ENCODE measurements at regions not wholly inside any gene's neighbourhood (a gene's known extent, or its start where the extent isn't known, plus 50 kb on each side); places are given as distances from the start of the nearest gene placed in this dataset.

GRCh38 chr4:181234951-181235680 is 1008.1 kb upstream of the TENM3 start:
- Histone ChIP-seq H3K4ac (ENCODE audit: low read depth in 1 of 2, low read length in 2 of 2) (no peak overlapping the region), H2BK5ac (ENCODE audit: low read depth, low read length, poor library complexity, severe bottlenecking) (no peak overlapping the region), H3K4me3 (ENCODE audit: insufficient read depth in 1 of 2, low read depth in 1 of 2, low read length in 2 of 2) (no peak overlapping the region), H3K14ac (ENCODE audit: low read length in 2 of 2) (no peak overlapping the region), H2AK5ac (ENCODE audit: low read length, severe bottlenecking) (no peak overlapping the region), H3K4me2 (ENCODE audit: low read length, poor library complexity, severe bottlenecking) (no peak overlapping the region), H3K18ac (ENCODE audit: low read depth in 1 of 2, low read length in 2 of 2) (no peak overlapping the region), H3K23ac (ENCODE audit: low read length in 2 of 2) (no peak overlapping the region), H2BK15ac (ENCODE audit: low read depth, poor library complexity, severe bottlenecking) (no peak overlapping the region), H3K9ac (ENCODE audit: low read length) (no peak overlapping the region), H2AFZ (ENCODE audit: low read depth, low read length) (no peak overlapping the region), H3K36me3 (ENCODE audit: control insufficient read depth in 1 of 2, insufficient read depth in 2 of 2, low read depth in 1 of 2, low read length in 2 of 2) (no peaks in the 10 kb centered on the region), H4K8ac (ENCODE audit: low read length) (no peak overlapping the region), H3K4me1 (ENCODE audit: control insufficient read depth, insufficient read depth, low read depth, low read length) (no peaks in the 10 kb centered on the region), H3K27me3 (ENCODE audit: control insufficient read depth in 1 of 2, insufficient read depth in 1 of 2, low read length in 2 of 2) (no peaks in the 10 kb centered on the region), H2BK12ac (ENCODE audit: low read length in 2 of 2) (no peak overlapping the region), H2BK120ac (ENCODE audit: low read depth, low read length) (no peak overlapping the region), H3K79me1 (replicated peaks; ENCODE audit: low read length, poor library complexity, severe bottlenecking) (no peaks in the 10 kb centered on the region), H3K9me3 (ENCODE audit: control insufficient read depth, low read length) (no peaks in the 10 kb centered on the region), H3K27ac (ENCODE audit: low read length, poor library complexity, severe bottlenecking) (no peak overlapping the region), H4K91ac (ENCODE audit: low read length) (no peak overlapping the region)
- WGBS, result 90% methylated on average over 12 of the region's 13 CpGs
- DNase-seq, result no peak

- WGBS, result 86% methylated on average over 6 of the region's 6 CpGs
Observed at GRCh38 chr4:181245326-181245725, 997.9 kb upstream of the TENM3 start.

GRCh38 chr4:181249031-181249430 is 994.2 kb upstream of the TENM3 start:
- Histone ChIP-seq H3K79me1 (replicated peaks; ENCODE audit: low read length, poor library complexity, severe bottlenecking) (no peaks in the 10 kb centered on the region), H3K18ac (ENCODE audit: low read depth in 1 of 2, low read length in 2 of 2) (no peak overlapping the region), H2BK12ac (ENCODE audit: low read length in 2 of 2) (no peak overlapping the region), H2BK120ac (ENCODE audit: low read depth, low read length) (no peak overlapping the region), H3K9ac (ENCODE audit: low read length) (no peak overlapping the region), H3K4ac (ENCODE audit: low read depth in 1 of 2, low read length in 2 of 2) (no peak overlapping the region), H3K27ac (ENCODE audit: low read length, poor library complexity, severe bottlenecking) (no peak overlapping the region), H3K14ac (ENCODE audit: low read length in 2 of 2) (no peak overlapping the region), H3K36me3 (ENCODE audit: control insufficient read depth in 1 of 2, insufficient read depth in 2 of 2, low read depth in 1 of 2, low read length in 2 of 2) (no peaks in the 10 kb centered on the region), H3K27me3 (ENCODE audit: control insufficient read depth in 1 of 2, insufficient read depth in 1 of 2, low read length in 2 of 2) (peaks cover 0 to 3% of the 10 kb centered on the region in 2 experiments), H3K4me3 (ENCODE audit: insufficient read depth in 1 of 2, low read depth in 1 of 2, low read length in 2 of 2) (no peak overlapping the region), H2BK5ac (ENCODE audit: low read depth, low read length, poor library complexity, severe bottlenecking) (no peak overlapping the region), H4K91ac (ENCODE audit: low read length) (no peak overlapping the region), H2AFZ (ENCODE audit: low read depth, low read length) (no peak overlapping the region), H3K23ac (ENCODE audit: low read length in 2 of 2) (no peak overlapping the region), H3K9me3 (ENCODE audit: control insufficient read depth, low read length) (peaks cover 5% of the 10 kb centered on the region), H2AK5ac (ENCODE audit: low read length, severe bottlenecking) (no peak overlapping the region), H2BK15ac (ENCODE audit: low read depth, poor library complexity, severe bottlenecking) (no peak overlapping the region), H3K4me2 (ENCODE audit: low read length, poor library complexity, severe bottlenecking) (no peak overlapping the region), H4K8ac (ENCODE audit: low read length) (no peak overlapping the region), H3K4me1 (ENCODE audit: control insufficient read depth, insufficient read depth, low read depth, low read length) (no peaks in the 10 kb centered on the region)
- WGBS, result 71% methylated on average over 2 of the region's 4 CpGs
- no peak for DNase-seq

More at GRCh38 chr4:181245326-181245725, 997.9 kb upstream of the TENM3 start:
- Histone ChIP-seq H2AK5ac (ENCODE audit: low read length, severe bottlenecking) (no peak overlapping the region), H3K27me3 (ENCODE audit: control insufficient read depth in 1 of 2, insufficient read depth in 1 of 2, low read length in 2 of 2) (peaks cover 0 to 3% of the 10 kb centered on the region in 2 experiments), H2BK120ac (ENCODE audit: low read depth, low read length) (no peak overlapping the region), H2BK15ac (ENCODE audit: low read depth, poor library complexity, severe bottlenecking) (no peak overlapping the region), H3K4ac (ENCODE audit: low read depth in 1 of 2, low read length in 2 of 2) (no peak overlapping the region), H3K18ac (ENCODE audit: low read depth in 1 of 2, low read length in 2 of 2) (no peak overlapping the region), H3K4me1 (ENCODE audit: control insufficient read depth, insufficient read depth, low read depth, low read length) (no peaks in the 10 kb centered on the region), H4K8ac (ENCODE audit: low read length) (no peak overlapping the region), H4K91ac (ENCODE audit: low read length) (no peak overlapping the region), H3K14ac (ENCODE audit: low read length in 2 of 2) (no peak overlapping the region), H3K23ac (ENCODE audit: low read length in 2 of 2) (no peak overlapping the region), H3K4me3 (ENCODE audit: insufficient read depth in 1 of 2, low read depth in 1 of 2, low read length in 2 of 2) (no peak overlapping the region), H3K4me2 (ENCODE audit: low read length, poor library complexity, severe bottlenecking) (no peak overlapping the region), H3K9ac (ENCODE audit: low read length) (no peak overlapping the region), H2BK5ac (ENCODE audit: low read depth, low read length, poor library complexity, severe bottlenecking) (no peak overlapping the region), H3K36me3 (ENCODE audit: control insufficient read depth in 1 of 2, insufficient read depth in 2 of 2, low read depth in 1 of 2, low read length in 2 of 2) (no peaks in the 10 kb centered on the region), H3K9me3 (ENCODE audit: control insufficient read depth, low read length) (no peaks in the 10 kb centered on the region), H3K79me1 (replicated peaks; ENCODE audit: low read length, poor library complexity, severe bottlenecking) (no peaks in the 10 kb centered on the region), H3K27ac (ENCODE audit: low read length, poor library complexity, severe bottlenecking) (no peak overlapping the region), H2BK12ac (ENCODE audit: low read length in 2 of 2) (no peak overlapping the region), H2AFZ (ENCODE audit: low read depth, low read length) (no peak overlapping the region)
- no peak for DNase-seq

GRCh38 chr4:181254771-181255170 is 988.4 kb upstream of the TENM3 start:
- H3K4me2 ChIP-seq (ENCODE audit: low read length, poor library complexity, severe bottlenecking), result no peak overlapping the region
- no peak overlapping the region for H2AK5ac ChIP-seq (ENCODE audit: low read length, severe bottlenecking)
- H3K79me1 ChIP-seq (replicated peaks; ENCODE audit: low read length, poor library complexity, severe bottlenecking), result no peaks in the 10 kb centered on the region
- H3K23ac ChIP-seq (ENCODE audit: low read length in 2 of 2), result no peak overlapping the region
- no peak overlapping the region for H2BK5ac ChIP-seq (ENCODE audit: low read depth, low read length, poor library complexity, severe bottlenecking)
- no peak overlapping the region for H3K9ac ChIP-seq (ENCODE audit: low read length)
- no peak overlapping the region for H3K4me3 ChIP-seq (ENCODE audit: insufficient read depth in 1 of 2, low read depth in 1 of 2, low read length in 2 of 2)
- no peak overlapping the region for H4K91ac ChIP-seq (ENCODE audit: low read length)
- no peak overlapping the region for H2BK12ac ChIP-seq (ENCODE audit: low read length in 2 of 2)
- H3K4me1 ChIP-seq (ENCODE audit: control insufficient read depth, insufficient read depth, low read depth, low read length), result no peaks in the 10 kb centered on the region
- H3K14ac ChIP-seq (ENCODE audit: low read length in 2 of 2), result no peak overlapping the region
- H3K9me3 ChIP-seq (ENCODE audit: control insufficient read depth, low read length), result peaks cover 5% of the 10 kb centered on the region
- H3K18ac ChIP-seq (ENCODE audit: low read depth in 1 of 2, low read length in 2 of 2), result no peak overlapping the region
- no peak overlapping the region for H3K27ac ChIP-seq (ENCODE audit: low read length, poor library complexity, severe bottlenecking)
- no peak overlapping the region for H2BK120ac ChIP-seq (ENCODE audit: low read depth, low read length)
- H3K4ac ChIP-seq (ENCODE audit: low read depth in 1 of 2, low read length in 2 of 2), result no peak overlapping the region
- no peaks in the 10 kb centered on the region for H3K36me3 ChIP-seq (ENCODE audit: control insufficient read depth in 1 of 2, insufficient read depth in 2 of 2, low read depth in 1 of 2, low read length in 2 of 2)
- H2AFZ ChIP-seq (ENCODE audit: low read depth, low read length), result no peak overlapping the region
- peaks cover 0 to under 1% of the 10 kb centered on the region in 2 experiments for H3K27me3 ChIP-seq (ENCODE audit: control insufficient read depth in 1 of 2, insufficient read depth in 1 of 2, low read length in 2 of 2)
- 81% methylated on average over 4 of the region's 6 CpGs for WGBS
- no peak overlapping the region for H4K8ac ChIP-seq (ENCODE audit: low read length)
- DNase-seq, result no peak
- H2BK15ac ChIP-seq (ENCODE audit: low read depth, poor library complexity, severe bottlenecking), result no peak overlapping the region

Measured in mesenchymal stem cell (in vitro differentiated cells and primary cell).